HG03025 (cell line): ENCODE measurements at regions not wholly inside any gene's neighbourhood (a gene's known extent, or its start where the extent isn't known, plus 50 kb on each side); places are given as distances from the start of the nearest gene placed in this dataset.
"Not testable (repeated sequence)": the region's sequence is repeated elsewhere in the genome, so short reads cannot be mapped to it uniquely, and the experiment has no call there.

Experiments
- ATAC-seq: cut with Tn5 transposase; IDR thresholded peaks from one replicate; pipeline ENCODE4 v1.9.1; 2021; ENCODE audit warnings: mild to moderate bottlenecking, moderate library complexity; ENCODE audit not compliant: unreplicated experiment, low FRiP score

DNA sequence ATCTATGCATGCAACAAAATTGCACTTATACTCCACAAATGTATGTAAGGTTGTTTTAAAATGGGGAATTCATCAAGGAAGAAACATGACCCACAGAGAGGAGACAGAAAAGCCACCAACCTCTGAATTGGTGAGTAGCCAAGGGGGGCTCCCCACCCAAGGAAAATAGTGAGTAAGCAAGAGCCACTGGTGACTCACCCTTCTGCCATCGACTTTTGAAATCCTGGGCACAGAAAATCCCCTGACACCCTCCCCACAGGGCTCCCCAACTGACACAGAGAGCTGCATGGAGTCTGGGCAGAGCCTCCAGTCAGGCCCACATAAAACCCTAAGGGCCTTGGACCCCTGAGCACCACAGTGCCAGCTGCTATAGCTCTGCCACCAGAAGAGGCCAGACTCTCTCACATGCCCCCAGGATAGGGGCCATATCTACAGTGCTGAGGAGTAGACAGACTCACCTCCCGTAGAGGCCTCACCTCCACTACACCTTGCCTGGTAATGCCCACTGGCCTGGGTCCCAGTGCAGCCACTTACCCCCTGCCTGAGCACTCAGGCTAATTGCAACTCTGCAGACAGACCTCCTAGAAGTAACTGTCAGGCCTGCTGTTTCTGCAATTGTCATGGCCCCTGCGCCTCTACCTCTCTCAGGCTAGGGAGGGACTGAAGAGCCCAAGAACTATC lies 244.7 kb upstream of the WSB1 start:
- ATAC-seq: no peak

DNA sequence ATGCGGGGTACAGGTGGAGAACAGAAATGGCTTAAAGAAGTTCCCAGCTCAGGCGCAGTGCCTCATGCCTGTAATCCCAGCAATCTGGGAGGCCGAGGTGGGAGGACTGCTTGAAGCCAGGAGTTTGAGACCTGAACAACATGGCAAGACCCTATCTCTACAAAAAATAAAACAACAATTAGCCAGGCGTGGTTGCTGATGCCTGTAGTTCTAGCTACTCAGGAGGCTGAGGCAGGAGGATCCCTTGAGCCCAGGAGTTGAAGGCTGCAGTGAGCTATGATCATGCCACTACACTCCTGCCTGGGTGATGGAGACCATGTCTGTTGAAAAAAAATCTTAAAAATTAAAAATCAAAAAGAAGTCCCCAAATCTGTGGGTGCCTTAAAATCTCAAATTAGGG lies 228.3 kb upstream of the WSB1 start:
- ATAC-seq: no peak

DNA sequence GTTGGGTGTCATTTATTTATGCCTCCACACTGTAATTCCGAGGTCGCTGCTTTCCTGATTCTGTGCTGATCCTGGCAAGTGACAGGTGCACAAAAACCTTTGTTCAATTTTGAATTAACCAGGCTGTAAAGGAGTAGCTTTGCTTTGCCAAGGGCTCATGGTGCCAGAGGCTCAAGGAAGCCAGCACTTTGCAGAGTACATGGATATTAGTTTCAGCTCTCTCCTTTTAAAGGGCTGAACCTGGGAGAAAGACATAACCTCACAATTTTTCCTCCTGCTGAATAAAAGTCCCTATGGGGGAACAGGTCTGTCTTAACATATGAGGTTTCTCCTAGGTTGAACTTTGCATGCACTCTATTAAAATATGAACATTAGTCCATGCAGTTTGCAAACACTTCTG lies 227.6 kb upstream of the WSB1 start:
- no peak for ATAC-seq

DNA sequence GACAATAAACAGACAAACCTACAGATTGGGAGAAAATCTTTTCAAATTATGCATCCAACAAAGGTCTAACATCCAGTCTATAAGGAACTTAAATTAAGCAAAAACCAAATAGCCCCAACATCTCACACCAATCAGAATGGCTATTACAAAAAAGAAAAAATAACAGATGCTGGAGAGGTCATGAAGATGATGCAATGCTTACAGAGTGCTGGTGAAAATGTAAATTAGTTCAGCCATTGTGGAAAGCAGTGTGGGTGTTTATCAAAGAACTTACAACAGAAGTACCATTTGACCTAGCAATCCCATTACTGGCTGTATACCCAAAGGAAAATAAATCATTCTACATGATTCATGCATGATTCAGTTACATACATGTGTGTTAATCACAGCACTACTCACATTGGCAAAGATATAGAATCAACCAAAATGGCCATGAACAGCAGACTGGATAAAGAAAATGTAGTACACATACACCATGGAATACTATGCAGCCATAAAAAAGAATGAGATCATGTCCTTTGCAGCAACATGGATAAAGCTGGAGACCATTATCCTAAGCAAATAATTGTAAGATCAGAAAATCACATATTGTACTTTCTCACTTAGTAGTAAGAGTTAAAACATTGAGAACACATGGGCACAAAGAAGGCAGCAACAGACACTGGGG lies 223.9 kb upstream of the WSB1 start:
- ATAC-seq: no peak

DNA sequence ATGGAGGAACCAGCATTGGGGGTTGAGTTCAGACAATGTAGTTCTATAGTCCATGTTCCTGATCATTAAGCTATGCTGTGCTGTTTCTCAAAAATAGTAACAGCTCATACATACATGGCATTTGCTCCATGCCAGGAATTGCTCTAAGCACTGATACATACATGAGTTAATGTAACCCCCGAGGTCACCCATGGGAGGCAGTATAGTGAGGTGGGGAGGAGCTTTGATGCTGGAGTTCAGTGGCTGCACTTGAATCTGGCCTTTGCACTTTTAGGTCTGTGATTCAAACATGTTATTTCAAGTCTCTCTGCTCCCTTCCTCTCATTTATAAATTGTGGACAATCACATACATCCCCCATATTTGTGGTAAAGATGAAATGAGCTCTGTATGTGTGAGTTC lies 223.1 kb upstream of the WSB1 start:
- no peak for ATAC-seq

DNA sequence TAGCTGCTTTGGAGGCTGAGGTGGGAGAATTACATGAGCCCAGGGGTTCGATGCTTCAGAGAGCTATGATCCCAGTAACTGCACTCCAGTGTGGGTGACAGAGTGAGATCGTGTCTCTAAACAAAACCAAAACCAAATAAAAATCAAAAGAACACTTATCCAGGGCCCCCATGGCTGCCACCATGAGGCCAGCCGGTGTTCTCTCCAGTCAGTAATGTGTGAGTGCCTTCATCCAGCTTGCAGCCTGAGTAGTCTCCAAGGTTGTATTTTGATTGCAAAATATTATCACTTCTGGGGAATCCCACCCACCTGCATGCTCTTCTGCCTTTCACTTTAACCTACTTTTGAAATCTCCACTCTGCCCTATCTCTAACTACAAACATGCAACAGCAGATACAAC lies 221.0 kb upstream of the WSB1 start:
- ATAC-seq: no peak

DNA sequence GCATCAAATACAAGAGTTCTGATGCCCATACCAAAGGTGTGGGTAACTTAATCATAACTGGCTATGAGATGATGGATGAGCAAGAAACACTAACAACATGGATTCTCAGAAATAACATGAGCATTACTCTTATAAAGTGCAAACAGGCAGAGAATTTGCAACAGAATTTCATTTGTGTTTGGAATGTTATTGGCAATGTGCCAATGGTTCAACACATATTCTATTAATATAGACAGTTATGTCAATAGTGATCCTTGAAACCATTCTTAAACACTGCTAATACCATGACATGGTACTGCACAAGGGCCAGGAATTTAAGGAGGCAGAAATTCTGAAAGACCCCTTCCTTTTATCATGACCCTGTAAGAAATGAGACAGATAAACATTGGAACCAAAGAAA lies 217.1 kb upstream of the WSB1 start:
- ATAC-seq: no peak

DNA sequence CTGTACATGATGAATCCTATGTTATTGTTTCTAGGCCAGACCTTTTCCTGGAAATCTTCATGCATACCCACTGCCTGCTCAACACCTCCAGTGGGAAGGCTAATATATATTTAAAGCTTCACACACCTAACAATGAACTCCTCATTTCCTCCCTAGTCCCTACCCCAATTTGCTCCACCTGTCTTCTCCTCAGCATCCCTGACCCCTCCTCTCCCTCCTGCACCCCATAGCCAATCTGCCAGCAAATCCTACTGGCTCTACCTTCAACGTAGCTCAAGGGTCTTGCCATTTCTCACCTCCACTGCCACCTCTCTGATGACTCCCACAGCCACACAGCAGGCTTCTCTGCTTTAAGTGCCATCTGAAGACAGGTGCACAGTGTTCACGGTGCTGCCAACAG lies 215.6 kb upstream of the WSB1 start:
- ATAC-seq: no peak

DNA sequence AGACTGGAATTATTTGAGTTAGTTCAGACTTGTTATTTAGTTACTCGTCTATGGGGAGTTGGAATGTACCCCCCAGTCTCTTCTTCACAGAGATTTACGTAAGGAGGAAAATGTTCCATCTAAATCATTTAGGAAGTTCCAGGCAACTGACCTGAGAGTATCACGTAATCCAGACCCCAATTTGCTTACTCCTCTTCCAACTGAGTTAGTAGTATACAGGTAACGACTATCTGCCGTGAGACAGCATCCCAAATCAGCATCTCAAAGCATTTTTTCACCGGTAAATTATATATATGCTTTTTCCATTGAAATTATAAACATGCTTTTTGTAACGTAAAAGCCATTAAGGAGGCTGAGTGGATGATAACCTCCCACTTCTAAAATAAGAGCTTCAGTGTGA lies 214.3 kb upstream of the WSB1 start:
- ATAC-seq: no peak

DNA sequence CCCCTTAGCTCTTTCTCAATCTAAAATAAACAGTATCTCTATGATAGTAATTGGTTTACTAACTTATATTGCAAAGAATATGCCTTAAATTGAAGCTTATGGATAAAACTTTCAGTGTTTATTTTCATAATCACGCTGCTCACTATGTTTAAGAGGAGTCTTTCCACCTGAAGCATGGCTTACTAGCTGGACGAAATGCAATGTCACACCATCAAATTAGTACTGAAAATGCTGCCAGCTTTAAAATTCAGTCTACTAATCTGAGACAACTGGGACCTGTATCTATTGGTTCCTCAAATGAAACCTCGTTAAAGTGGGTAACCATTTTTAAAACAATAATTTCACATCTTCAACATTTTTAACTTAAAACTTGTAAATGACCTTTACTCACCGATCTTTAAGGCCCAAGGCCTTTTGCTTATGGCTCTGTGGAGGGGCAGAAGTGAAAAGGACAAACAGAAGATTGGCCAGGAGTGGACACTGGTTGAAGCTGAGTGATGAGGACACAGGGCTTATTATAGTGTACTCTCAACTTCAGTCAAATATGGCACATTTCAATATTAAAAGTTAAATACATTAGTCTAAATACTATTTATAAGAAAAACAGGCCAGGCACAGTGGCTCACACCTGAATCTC lies 212.8 kb upstream of the WSB1 start:
- ATAC-seq: no peak

DNA sequence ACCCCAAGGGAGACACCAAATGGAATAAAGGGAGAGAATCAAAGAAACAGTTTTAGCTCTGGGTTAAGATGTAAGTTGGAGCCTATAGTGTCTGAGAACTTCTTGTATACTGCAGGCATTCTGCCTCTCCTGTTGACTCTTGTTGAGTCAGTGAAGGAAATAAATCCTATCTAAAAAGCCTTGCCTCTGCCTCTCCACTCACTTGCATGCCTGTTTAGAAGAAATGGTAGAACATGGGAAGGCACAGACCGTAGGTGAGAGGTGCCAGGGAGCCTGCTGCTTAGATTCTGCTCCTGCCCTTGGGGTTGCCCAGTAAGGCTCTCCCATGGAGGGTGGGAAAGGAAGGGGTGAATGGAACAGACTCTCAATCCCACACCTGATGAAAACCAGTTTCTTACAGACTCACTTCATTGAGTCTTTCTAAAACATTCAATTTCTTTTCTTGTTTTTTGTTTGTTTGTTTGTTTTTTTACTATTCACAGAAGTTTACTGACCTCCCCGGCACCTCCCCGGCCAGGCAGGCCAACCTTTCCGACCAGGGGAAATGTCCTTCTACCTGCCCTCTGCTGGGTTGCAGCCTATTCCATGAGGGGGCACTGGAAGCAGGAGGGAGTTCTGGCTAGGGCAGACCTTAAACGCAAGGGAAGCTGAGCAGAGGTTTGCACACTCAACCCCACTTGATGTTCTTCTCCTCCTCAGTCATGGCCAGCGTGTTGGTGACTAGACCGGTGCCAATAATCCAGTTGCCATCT lies 211.7 kb upstream of the WSB1 start:
- no peak for ATAC-seq

DNA sequence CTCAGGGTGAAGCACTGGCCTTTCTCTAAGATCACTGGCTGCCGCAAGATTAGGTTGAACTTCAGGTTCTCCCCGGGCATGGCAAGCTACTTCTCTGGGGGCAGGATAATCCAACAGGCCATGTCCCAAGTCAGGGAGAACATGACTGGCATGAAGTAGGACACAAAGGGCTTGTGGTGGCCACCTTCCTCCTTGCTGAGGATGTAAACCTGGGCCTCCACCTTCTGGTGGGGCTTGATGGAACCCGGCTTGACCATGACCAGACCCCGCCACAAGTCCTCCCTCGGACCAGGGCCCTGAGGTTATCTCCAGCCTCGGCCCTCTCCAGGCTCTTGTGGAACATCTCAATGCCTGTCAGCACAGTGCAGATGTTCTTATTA lies 211.1 kb upstream of the WSB1 start:
- ATAC-seq: no peak

DNA sequence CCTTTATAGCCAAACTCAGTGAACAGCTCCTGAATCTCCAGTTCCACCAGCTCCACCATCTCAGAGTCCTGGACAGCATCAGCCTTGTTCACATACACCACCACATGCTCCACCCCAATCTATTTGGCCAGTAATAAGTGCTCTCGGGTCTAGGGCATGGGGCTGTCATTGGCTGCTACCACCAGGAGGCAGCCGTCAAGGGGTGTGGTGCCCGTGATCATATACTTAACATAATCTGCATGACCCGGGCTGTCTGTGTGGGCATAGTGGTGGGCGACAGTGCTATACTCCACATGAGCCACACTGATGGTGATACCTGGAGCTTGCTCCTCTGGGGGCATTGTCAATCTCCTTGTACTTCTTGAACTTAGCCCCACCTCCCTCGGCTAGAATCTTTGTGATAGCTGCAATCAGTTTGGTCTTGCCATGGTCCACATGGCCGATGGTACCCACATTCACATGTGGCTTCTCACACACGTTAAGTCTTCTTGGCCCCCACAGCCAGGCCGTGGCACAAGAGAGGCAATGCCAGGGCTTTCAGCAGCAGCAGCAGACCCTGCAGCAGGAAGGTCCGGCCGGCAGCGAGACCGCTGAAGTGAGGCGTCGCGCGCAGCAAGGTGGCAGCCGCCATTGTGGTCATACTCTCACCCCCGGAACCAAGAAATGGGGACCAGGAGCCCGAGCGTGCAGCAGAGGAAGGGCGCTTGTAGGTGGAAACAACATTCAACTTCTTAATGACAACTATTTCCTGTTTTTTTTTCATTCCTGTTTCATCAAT lies 210.3 kb upstream of the WSB1 start:
- ATAC-seq: no peak

DNA sequence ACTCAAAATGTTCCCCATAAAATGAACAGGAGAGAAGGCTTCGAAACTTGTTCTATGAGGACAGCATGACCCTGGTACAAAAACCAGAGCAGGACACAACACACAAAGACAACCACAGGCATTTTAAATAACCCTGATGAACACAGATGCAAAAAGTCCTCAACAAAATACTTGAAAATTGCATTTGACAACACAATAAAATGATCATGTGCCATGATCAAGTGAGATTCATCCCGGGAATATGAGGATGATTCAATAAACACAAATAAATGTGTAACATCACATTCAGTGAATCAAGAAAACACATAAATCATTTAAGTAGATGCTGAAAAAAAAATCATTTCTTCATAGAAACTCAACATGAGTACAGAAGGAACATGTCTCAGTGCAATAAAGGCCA lies 208.4 kb upstream of the WSB1 start:
- ATAC-seq: no peak

DNA sequence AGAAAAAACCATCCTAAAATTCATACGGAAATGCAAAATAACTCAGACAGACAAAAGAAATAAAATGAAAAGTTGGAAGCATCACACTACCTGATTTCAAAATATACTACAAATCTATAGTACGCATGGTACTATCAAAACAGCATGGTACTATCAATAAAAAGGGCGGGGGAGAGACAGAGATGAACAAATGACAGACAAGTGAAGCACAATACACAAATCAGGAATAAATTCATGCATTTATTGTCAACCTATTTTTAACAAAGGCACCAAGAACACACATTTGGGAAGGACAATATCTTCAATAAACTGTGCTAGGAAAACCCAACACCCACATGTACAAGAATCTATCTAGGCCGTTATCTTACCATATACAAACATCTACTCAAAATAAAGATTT lies 207.4 kb upstream of the WSB1 start:
- no peak for ATAC-seq

DNA sequence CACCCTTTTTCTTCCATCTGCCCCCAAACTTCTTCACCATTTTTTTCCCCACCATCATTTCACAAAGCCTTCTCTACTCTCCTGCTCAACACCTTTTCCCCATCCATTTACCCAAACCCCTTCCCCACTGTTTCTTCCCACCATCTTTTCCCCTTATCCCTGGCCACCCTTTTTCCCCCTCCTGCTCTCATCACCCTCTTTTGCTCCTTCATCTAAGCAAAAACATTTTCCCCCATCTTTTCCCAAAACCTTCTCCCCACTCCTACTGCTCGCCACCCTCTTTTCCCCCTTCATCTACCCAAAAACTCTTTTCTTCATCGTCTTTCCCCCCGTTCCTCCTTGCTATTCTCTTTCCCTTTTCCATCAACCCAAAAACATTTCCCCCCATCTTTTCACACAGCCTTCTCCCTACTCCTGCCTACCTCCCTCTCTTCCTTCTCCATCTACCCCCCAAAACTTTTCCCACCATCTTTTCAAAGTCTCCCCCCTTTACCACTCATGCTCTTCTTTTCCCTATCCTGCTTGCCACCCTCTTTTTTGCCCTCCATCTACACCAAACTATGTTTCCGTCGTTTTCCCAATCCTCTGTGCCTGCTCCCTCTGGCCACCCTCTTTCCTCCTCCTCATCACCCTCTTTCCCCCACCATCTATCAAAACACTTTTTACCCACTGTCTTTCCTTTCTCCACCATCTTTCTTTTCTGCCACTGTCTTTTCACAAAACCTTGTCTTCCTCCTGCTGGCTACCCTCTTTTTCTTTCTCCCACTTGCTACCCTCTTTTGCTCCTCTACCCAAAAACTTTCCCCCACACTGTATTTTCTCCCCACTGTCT lies 205.8 kb upstream of the WSB1 start:
- no peak for ATAC-seq

DNA sequence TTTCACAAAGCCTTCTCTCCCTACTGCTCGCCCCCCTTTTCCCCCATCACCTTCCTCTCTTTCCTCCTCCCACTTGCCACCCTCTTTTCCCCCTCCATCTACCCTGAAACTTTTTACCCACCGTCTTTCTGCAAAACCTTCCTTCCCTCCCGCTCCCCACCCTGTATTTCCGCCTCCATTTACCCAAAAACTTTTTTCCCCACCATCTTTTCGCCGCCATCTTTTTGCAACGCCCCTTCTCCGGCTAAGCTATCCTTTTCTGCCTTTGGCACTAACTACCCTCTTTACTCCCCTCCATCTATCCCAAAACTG lies 205.2 kb upstream of the WSB1 start:
- no peak for ATAC-seq

DNA sequence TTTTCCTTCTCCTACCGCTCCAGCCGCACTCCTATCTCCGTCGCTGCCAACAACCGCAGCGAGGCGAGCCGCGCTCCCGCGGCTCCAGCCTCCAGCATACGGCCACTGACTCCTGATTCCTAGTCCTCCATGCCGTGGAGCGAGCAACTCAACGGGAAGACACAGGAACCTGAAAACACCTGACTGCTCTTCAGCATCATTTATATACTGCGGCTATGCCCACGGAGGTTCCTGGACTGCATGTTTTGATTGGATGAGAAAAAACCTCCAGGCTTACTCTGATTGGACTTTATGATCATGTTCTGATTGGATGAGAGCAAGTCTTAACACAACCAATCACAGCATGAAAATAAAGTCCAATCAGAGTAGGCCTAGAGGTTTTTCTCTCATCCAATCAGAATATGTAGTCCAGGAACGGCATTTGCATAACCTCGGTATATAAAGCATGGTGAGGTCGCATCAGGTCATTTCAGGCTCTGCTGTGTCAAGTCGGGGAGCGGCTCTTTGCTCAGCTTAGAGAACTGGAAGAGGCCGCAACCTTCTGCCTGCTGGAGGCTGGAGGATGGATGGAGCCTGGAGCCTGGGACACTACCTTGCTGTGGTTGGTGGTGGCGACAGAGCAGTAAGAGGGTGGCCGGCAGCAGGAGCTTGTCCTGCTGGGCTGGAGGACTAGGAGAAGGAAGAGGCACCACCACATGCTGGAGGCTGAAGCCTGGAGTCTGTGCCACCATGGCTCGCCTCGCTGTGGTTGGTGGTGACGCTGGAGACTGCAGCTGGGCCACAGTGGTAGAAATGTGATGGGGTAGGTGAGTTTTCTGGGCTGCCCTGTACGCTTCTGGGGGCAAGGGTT lies 204.6 kb upstream of the WSB1 start:
- not testable (repeated sequence) for ATAC-seq

DNA sequence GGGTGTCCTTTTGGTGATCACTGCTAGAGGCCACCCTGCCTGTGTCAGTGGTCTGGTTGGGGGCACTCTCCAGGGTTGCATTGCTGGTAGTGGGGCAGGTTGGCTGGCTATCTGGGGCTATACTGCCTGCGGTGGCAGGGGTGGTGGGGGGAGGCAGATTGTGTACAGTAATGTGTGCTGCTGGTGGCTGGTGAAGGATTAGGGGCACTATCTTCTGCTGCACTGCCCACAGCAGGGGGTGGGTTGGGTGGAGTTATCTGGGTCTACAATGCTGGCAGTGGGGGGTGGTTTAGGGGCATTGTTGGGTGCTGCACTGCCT lies 204.0 kb upstream of the WSB1 start:
- ATAC-seq: no peak
